ENCODE measurements at regions not wholly inside any gene's neighbourhood (a gene's known extent, or its start where the extent isn't known, plus 50 kb on each side); places are given as distances from the start of the nearest gene placed in this dataset.

DNA sequence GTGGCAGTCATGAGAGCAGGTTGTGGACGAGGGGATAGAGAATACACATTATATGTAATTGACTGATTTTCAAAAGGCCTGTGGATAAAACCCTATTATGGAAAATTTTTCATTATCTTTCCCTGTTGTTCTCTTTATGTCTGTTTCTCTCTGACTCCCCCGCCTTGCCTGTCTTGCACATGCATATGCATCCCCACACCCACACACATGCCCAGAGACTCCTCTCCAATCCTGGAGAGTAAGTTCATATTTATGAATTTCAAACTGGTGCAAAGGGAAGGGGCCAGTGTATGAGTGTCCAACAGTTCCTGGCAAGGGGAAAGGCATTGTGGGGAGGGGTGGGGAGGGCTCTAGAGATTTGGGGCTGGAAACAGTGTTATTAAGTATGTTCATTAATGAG, 60.8 kb upstream of the ARHGAP36 start:
- Histone ChIP-seq H3K9me3 (ENCODE audit: control insufficient read depth in 1 of 2, low read length in 2 of 2) (no peaks in the 10 kb centered on the region), H3K4me3 (ENCODE audit: low read length in 2 of 2) (no peak overlapping the region), H3K4me1 (ENCODE audit: insufficient read depth, low read length) (no peaks in the 10 kb centered on the region), H3K27ac (ENCODE audit: low read depth, low read length) (no peak overlapping the region), H3K27me3 (ENCODE audit: insufficient read depth, low read length) (no peaks in the 10 kb centered on the region), H3K36me3 (ENCODE audit: insufficient read depth, low read length) (no peaks in the 10 kb centered on the region)
- POLR2A ChIA-PET (ENCODE audit: partially characterized antibody), result no interaction called here
- no peak for DNase-seq
- H3K4me3 Mint-ChIP-seq, result no peak overlapping the region
- H3K36me3 Mint-ChIP-seq, result no peaks in the 10 kb centered on the region
- H3K27ac Mint-ChIP-seq, result no peak overlapping the region
- peaks cover 0 to 2% (median 0%) of the 10 kb centered on the region in 8 donors for H3K9me3 Mint-ChIP-seq
- CTCF ChIA-PET (ENCODE audit: partially characterized antibody), result no interaction called here
- H3K4me1 Mint-ChIP-seq, result no peaks in the 10 kb centered on the region
- intact Hi-C loops (cut with micrococcal nuclease), result no loop called here
- H3K27me3 Mint-ChIP-seq, result peaks cover 0 to 1% of the 10 kb centered on the region in 2 donors

DNA sequence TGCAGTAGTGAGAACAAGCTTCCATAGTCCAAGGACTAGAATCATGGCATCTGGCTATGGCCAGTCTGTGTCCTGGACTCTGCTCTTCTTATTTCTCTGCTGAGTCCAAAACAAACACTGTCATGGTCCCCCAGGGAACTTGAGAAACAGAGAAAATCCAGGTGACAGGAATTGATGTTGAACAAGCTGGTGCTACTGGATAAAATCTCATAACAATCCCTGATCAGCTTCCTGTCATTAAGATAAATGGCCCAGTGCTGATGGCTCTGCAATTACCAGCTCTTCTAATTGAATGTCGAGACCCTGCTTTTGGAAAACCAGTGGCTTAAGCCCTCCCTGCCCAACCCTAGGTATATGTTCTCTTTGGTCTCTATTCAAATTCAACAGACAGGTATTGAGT, 58.8 kb upstream of the ARHGAP36 start:
- no peak overlapping the region for H3K27ac Mint-ChIP-seq
- ChIA-PET POLR2A (ENCODE audit: partially characterized antibody) (no interaction called here), CTCF (ENCODE audit: partially characterized antibody) (no interaction called here)
- no peak overlapping the region for H3K4me3 Mint-ChIP-seq
- H3K27ac ChIP-seq (ENCODE audit: low read depth, low read length), result no peak overlapping the region
- DNase-seq, result no peak
- peaks cover 0 to 2% of the 10 kb centered on the region in 2 donors for H3K27me3 Mint-ChIP-seq
- H3K4me3 ChIP-seq (ENCODE audit: low read length in 2 of 2), result no peak overlapping the region
- no peaks in the 10 kb centered on the region for H3K36me3 Mint-ChIP-seq
- H3K27me3 ChIP-seq (ENCODE audit: insufficient read depth, low read length), result no peaks in the 10 kb centered on the region
- no peaks in the 10 kb centered on the region for H3K4me1 ChIP-seq (ENCODE audit: insufficient read depth, low read length)
- H3K9me3 ChIP-seq (ENCODE audit: control insufficient read depth in 1 of 2, low read length in 2 of 2), result no peaks in the 10 kb centered on the region
- intact Hi-C loops (cut with micrococcal nuclease), result no loop called here
- H3K36me3 ChIP-seq (ENCODE audit: insufficient read depth, low read length), result no peaks in the 10 kb centered on the region
- no peaks in the 10 kb centered on the region for H3K4me1 Mint-ChIP-seq
- peaks cover 0 to 2% (median 0%) of the 10 kb centered on the region in 8 donors for H3K9me3 Mint-ChIP-seq

Measured in CD4-positive, alpha-beta memory T cell (primary cell).